HCT116 (cell line): ENCODE measurements at regions not wholly inside any gene's neighbourhood (a gene's known extent, or its start where the extent isn't known, plus 50 kb on each side); places are given as distances from the start of the nearest gene placed in this dataset.

Experiments used
- ATAC-seq: fragments of 200-7000 bp; cut with Tn5 transposase; 2 replicates; pipeline ENCODE4 v1.9.1; 2020; ENCODE audit warnings: mild to moderate bottlenecking, moderate library complexity
- BruUV-seq: library from RNA; stranded (reverse); fragments of 400-500 nt; replicated peaks from 2 replicates; lab custom pipeline; 2021; lab: Mats Ljungman, UMichigan
- CTCF ChIA-PET: fragments of 300-600 bp; sonication (Branson Sonifier 250); formaldehyde crosslinking; loops from one replicate; lab custom pipeline; 2021; ENCODE audit warnings: antibody characterized with exemption; lab: Charles Lee
- POLR2A ChIA-PET: fragments of 300-600, 350-600 bp; sonication (Branson Sonifier 250); formaldehyde crosslinking; loops from one replicate; lab custom pipeline; 2021; ENCODE audit warnings: antibody characterized with exemption; lab: Charles Lee
- RAD21 ChIA-PET, 2 experiments: fragments of 300-600 bp; sonication (Branson Sonifier 250); formaldehyde crosslinking; loops; one replicate each; lab custom pipeline; 2023; ENCODE audit warnings: low total read pairs in 2 of 2; ENCODE audit not compliant: uncharacterized antibody in 2 of 2, unreplicated experiment in 2 of 2, low non-redundant PET in 1 of 2; lab: Charles Lee
- DNase-seq: peaks from one replicate; pipeline ENCODE4 v3.0.0-alpha.2; 2010; ENCODE audit warnings: low read depth, low spot score
- H2AFZ ChIP-seq: fragments of 200-600 bp; shearing (Covaris generic), sonication (generic); 2 replicates; pipeline ENCODE4 v1.6.1; 2017; ENCODE audit warnings: low read depth, mixed run types, mixed read lengths, antibody characterized with exemption, low read length; ENCODE audit not compliant: poor library complexity, severe bottlenecking
- H3K27ac ChIP-seq: 2 replicates; pipeline ENCODE4 v1.5.1; 2012; ENCODE audit warnings: low read depth, low read length
- H3K27me3 ChIP-seq: fragments of 200-600 bp; sonication (generic); 2 replicates; pipeline ENCODE4 v1.6.1; 2016; ENCODE audit warnings: mixed run types, low read length, mixed read lengths; ENCODE audit not compliant: insufficient read depth
- H3K36me3 ChIP-seq, 2 experiments: fragments of 200-500 bp in 1 of 2; fragments of 200-600 bp in 1 of 2; sonication (Bioruptor generic) in 1 of 2; sonication (generic) in 1 of 2; 2 replicates each; pipeline versions ENCODE4 v1.5.1 to v1.6.1; 2014 to 2016; ENCODE audit warnings: low read length in 2 of 2, inconsistent platforms in 1 of 2, mixed read lengths in 1 of 2, mixed run types in 1 of 2; ENCODE audit not compliant: insufficient read depth in 2 of 2, control insufficient read depth in 1 of 2
- H3K4me1 ChIP-seq, 2 experiments: fragments of 200-600 bp in 1 of 2; sonication (generic) in 1 of 2; 2 replicates each; pipeline versions ENCODE4 v1.5.1 to v1.6.1; 2012 to 2017; ENCODE audit warnings: low read length in 2 of 2, inconsistent platforms in 1 of 2, mild to moderate bottlenecking in 1 of 2, mixed read lengths in 1 of 2, mixed run types in 1 of 2, moderate library complexity in 1 of 2; ENCODE audit not compliant: insufficient read depth in 2 of 2, control insufficient read depth in 1 of 2
- H3K4me2 ChIP-seq: fragments of 200-600 bp; sonication (generic); 2 replicates; pipeline ENCODE4 v1.6.1; 2017; ENCODE audit warnings: mixed run types, low read length, mixed read lengths
- H3K4me3 ChIP-seq, 2 experiments: fragments of 200-600 bp in 1 of 2; sonication (generic) in 1 of 2; replicated peaks in 1 of 2; 2 replicates each; pipeline ENCODE4 v1.5.1; 2011 to 2016; ENCODE audit warnings: low read length in 2 of 2, control low read depth in 1 of 2, low read depth in 1 of 2, mild to moderate bottlenecking in 1 of 2, mixed read lengths in 1 of 2, mixed run types in 1 of 2
- H3K79me2 ChIP-seq: fragments of 200-600 bp; sonication (generic); 2 replicates; pipeline ENCODE4 v1.6.1; 2017; ENCODE audit warnings: mild to moderate bottlenecking, mixed run types, low read length, moderate library complexity, mixed read lengths; ENCODE audit not compliant: insufficient read depth
- H3K9ac ChIP-seq: fragments of 200-600 bp; sonication (generic); 2 replicates; pipeline ENCODE4 v1.6.1; 2016; ENCODE audit warnings: low read length, mixed read lengths
- H3K9me2 ChIP-seq: fragments of 200-600 bp; sonication (generic), shearing (Covaris generic); 2 replicates; pipeline ENCODE4 v1.6.1; 2017; ENCODE audit warnings: mixed run types, mild to moderate bottlenecking, moderate library complexity; ENCODE audit not compliant: insufficient read depth
- H3K9me3 ChIP-seq, 2 experiments: fragments of 200-500 bp in 1 of 2; fragments of 200-600 bp in 1 of 2; sonication (Bioruptor generic) in 1 of 2; sonication (generic) in 1 of 2; 2 replicates each; pipeline ENCODE4 v1.6.1; 2014 to 2017; ENCODE audit warnings: low read length in 2 of 2, mixed read lengths in 2 of 2, inconsistent platforms in 1 of 2, low read depth in 1 of 2, mild to moderate bottlenecking in 1 of 2, mixed run types in 1 of 2, moderate library complexity in 1 of 2; ENCODE audit not compliant: control insufficient read depth in 1 of 2, insufficient read depth in 1 of 2
- H4K20me1 ChIP-seq: fragments of 200-600 bp; sonication (generic), shearing (Covaris generic); 2 replicates; pipeline ENCODE4 v1.6.1; 2017; ENCODE audit warnings: mixed run types, mild to moderate bottlenecking, moderate library complexity; ENCODE audit not compliant: insufficient read depth
- CBX3 ChIP-seq: IDR thresholded peaks from 2 replicates; pipeline ENCODE4 v1.6.1; 2012; ENCODE audit warnings: low read depth
- CEBPB ChIP-seq: IDR thresholded peaks from 2 replicates; pipeline ENCODE4 v1.6.1; 2012; ENCODE audit warnings: low read depth
- ELF1 ChIP-seq: IDR thresholded peaks from 2 replicates; pipeline ENCODE4 v1.6.1; 2012; ENCODE audit warnings: low read depth, borderline replicate concordance
- EZH2 ChIP-seq: fragments of 200-600 bp; sonication (generic); IDR thresholded peaks from 2 replicates; pipeline ENCODE4 v1.6.1; 2017; ENCODE audit warnings: antibody characterized with exemption, mixed run types
- EZH2phosphoT487 ChIP-seq: fragments of 200-600 bp; IDR thresholded peaks from 2 replicates; pipeline ENCODE4 v1.6.1; 2018; ENCODE audit warnings: antibody characterized with exemption, borderline replicate concordance
- FOSL1 ChIP-seq: IDR thresholded peaks from 2 replicates; pipeline ENCODE4 v1.6.1; 2012; ENCODE audit warnings: low read depth
- POLR2A ChIP-seq: IDR thresholded peaks from 2 replicates; pipeline ENCODE4 v1.7.0; 2011; ENCODE audit warnings: borderline replicate concordance; ENCODE audit not compliant: insufficient read depth, insufficient read length; ENCODE audit errors: extremely low read depth
- POLR2AphosphoS5 ChIP-seq: IDR thresholded peaks from 2 replicates; pipeline ENCODE4 v1.6.1; 2011; ENCODE audit warnings: mild to moderate bottlenecking, low read depth, low read length, moderate library complexity
- RAD21 ChIP-seq: IDR thresholded peaks from 2 replicates; pipeline ENCODE4 v1.6.1; 2012; ENCODE audit warnings: low read depth, mild to moderate bottlenecking
- SRF ChIP-seq: IDR thresholded peaks from 2 replicates; pipeline ENCODE4 v1.6.1; 2012; ENCODE audit warnings: low read depth
- ZFX ChIP-seq: fragments of 450-650 bp; IDR thresholded peaks from 2 replicates; pipeline ENCODE4 v1.6.1; 2017
- ZNF274 ChIP-seq: fragments of 200-500 bp; sonication (Bioruptor generic); IDR thresholded peaks from 2 replicates; pipeline ENCODE4 v1.6.1; 2014; ENCODE audit warnings: mild to moderate bottlenecking, low read depth, low read length, inconsistent platforms
- intact Hi-C: fragments of 100-400 bp; cut with micrococcal nuclease; formaldehyde crosslinking; loops from 2 replicates; pipeline ENCODE4 v1.10.0; 2022
- TF ChIP-seq, protein P1 (sequence below): IDR thresholded peaks from 2 replicates; pipeline ENCODE4 v1.6.1; 2012
- TF ChIP-seq, protein P2 (sequence below), 3 experiments: fragments of 200-600 bp in 1 of 3; sonication (generic) in 1 of 3; IDR thresholded peaks in 2 of 3; conservative IDR thresholded peaks in 1 of 3; 2 replicates each; pipeline ENCODE4 v1.5.1; 2012 to 2017; ENCODE audit warnings: low read depth in 2 of 3, low read length in 2 of 3, antibody characterized with exemption in 1 of 3, borderline replicate concordance in 1 of 3, control low read depth in 1 of 3, mild to moderate bottlenecking in 1 of 3, mixed read lengths in 1 of 3, mixed run types in 1 of 3, moderate library complexity in 1 of 3; ENCODE audit not compliant: insufficient read depth in 1 of 3
- TF ChIP-seq, protein P3 (sequence below): IDR thresholded peaks from 2 replicates; pipeline ENCODE4 v1.6.1; 2011; ENCODE audit warnings: mild to moderate bottlenecking, low read length, moderate library complexity; ENCODE audit not compliant: insufficient replicate concordance; ENCODE audit errors: extremely low read depth
- TF ChIP-seq, protein P4 (sequence below): IDR thresholded peaks from 2 replicates; pipeline ENCODE4 v1.6.1; 2012

DNA sequence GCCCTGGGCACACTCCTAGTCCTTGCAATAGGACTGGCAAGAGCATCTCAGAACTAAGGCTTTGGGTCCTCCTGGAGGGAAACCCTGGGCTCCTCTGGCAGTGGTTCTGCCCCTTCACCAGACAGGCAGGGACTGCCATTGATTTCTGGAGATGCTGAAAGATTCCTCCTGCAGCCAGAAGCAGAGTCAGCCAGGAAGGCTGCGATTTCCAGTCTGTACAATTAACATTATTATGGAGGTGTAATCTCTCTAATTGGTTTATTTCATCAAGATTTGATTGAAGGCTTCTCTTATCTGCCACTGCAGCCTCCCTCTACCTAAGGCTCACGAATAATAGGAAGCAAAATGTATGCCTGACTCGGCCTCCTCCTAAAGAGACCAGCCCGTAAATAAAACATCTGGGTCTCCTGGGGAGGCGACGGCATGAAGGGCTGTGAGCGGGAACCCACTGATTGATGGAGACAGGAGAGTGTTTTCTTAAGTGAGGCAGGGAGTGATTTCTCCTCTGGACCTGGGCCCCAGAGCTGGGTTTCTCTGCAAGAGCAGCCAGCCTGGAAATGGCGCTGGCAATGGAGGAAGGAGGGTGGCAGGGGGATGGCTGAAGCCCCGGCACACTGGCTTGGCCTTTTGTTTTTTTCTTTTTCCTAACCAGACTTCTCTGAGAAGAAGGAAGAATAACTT lies 689.6 kb downstream of the DHX35 start:
- no peaks in the 10 kb centered on the region for H3K4me1 ChIP-seq
- no peaks in the 10 kb centered on the region for H3K79me2 ChIP-seq
- H3K9me2 ChIP-seq, result no peaks in the 10 kb centered on the region
- no peak overlapping the region for H3K9ac ChIP-seq
- H3K4me3 ChIP-seq, result no peak overlapping the region
- intact Hi-C loops, result no loop called here
- POLR2A ChIA-PET, result no interaction called here
- no TSS peak for BruUV-seq
- no peaks in the 10 kb centered on the region for H3K36me3 ChIP-seq
- H3K27me3 ChIP-seq, result no peaks in the 10 kb centered on the region
- peaks cover 0 to 13% of the 10 kb centered on the region in 2 experiments; a peak in 2 of 4 replicates for H3K9me3 ChIP-seq
- CTCF ChIA-PET, result no interaction called here
- no peak for DNase-seq
- H4K20me1 ChIP-seq, result no peaks in the 10 kb centered on the region
- TF ChIP-seq ZFX, result no peak
- TF ChIP-seq SRF, result no peak
- TF ChIP-seq, protein P1, sequence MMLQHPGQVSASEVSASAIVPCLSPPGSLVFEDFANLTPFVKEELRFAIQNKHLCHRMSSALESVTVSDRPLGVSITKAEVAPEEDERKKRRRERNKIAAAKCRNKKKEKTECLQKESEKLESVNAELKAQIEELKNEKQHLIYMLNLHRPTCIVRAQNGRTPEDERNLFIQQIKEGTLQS, result no peak
- no peak for TF ChIP-seq EZH2
- no peak for TF ChIP-seq FOSL1
- TF ChIP-seq, protein P2, sequence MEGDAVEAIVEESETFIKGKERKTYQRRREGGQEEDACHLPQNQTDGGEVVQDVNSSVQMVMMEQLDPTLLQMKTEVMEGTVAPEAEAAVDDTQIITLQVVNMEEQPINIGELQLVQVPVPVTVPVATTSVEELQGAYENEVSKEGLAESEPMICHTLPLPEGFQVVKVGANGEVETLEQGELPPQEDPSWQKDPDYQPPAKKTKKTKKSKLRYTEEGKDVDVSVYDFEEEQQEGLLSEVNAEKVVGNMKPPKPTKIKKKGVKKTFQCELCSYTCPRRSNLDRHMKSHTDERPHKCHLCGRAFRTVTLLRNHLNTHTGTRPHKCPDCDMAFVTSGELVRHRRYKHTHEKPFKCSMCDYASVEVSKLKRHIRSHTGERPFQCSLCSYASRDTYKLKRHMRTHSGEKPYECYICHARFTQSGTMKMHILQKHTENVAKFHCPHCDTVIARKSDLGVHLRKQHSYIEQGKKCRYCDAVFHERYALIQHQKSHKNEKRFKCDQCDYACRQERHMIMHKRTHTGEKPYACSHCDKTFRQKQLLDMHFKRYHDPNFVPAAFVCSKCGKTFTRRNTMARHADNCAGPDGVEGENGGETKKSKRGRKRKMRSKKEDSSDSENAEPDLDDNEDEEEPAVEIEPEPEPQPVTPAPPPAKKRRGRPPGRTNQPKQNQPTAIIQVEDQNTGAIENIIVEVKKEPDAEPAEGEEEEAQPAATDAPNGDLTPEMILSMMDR (IDR thresholded peaks at IDR 0.05 in 2 of 3, conservative IDR thresholded peaks at IDR 0.05 in 1 of 3; ENCODE audit: borderline replicate concordance in 1 of 3, insufficient read depth in 1 of 3, low read depth in 2 of 3, low read length in 2 of 3), result no peak
- TF ChIP-seq EZH2phosphoT487, result no peak
- TF ChIP-seq CEBPB, result no peak
- TF ChIP-seq RAD21, result no peak
- TF ChIP-seq POLR2A, result no peak
- TF ChIP-seq, protein P3, sequence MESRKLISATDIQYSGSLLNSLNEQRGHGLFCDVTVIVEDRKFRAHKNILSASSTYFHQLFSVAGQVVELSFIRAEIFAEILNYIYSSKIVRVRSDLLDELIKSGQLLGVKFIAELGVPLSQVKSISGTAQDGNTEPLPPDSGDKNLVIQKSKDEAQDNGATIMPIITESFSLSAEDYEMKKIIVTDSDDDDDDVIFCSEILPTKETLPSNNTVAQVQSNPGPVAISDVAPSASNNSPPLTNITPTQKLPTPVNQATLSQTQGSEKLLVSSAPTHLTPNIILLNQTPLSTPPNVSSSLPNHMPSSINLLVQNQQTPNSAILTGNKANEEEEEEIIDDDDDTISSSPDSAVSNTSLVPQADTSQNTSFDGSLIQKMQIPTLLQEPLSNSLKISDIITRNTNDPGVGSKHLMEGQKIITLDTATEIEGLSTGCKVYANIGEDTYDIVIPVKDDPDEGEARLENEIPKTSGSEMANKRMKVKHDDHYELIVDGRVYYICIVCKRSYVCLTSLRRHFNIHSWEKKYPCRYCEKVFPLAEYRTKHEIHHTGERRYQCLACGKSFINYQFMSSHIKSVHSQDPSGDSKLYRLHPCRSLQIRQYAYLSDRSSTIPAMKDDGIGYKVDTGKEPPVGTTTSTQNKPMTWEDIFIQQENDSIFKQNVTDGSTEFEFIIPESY, result no peak
- no peak for TF ChIP-seq POLR2AphosphoS5
- no peak for TF ChIP-seq CBX3
- TF ChIP-seq, protein P4, sequence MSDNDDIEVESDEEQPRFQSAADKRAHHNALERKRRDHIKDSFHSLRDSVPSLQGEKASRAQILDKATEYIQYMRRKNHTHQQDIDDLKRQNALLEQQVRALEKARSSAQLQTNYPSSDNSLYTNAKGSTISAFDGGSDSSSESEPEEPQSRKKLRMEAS, result no peak
- TF ChIP-seq ZNF274, result no peak
- TF ChIP-seq ELF1, result no peak
- no peak overlapping the region for H2AFZ ChIP-seq
- no peak overlapping the region for H3K4me2 ChIP-seq
- RAD21 ChIA-PET, result no interaction called here
- no peak for ATAC-seq
- H3K27ac ChIP-seq, result no peak overlapping the region
